ENCODE measurements at regions not wholly inside any gene's neighbourhood (a gene's known extent, or its start where the extent isn't known, plus 50 kb on each side); places are given as distances from the start of the nearest gene placed in this dataset.

DNA sequence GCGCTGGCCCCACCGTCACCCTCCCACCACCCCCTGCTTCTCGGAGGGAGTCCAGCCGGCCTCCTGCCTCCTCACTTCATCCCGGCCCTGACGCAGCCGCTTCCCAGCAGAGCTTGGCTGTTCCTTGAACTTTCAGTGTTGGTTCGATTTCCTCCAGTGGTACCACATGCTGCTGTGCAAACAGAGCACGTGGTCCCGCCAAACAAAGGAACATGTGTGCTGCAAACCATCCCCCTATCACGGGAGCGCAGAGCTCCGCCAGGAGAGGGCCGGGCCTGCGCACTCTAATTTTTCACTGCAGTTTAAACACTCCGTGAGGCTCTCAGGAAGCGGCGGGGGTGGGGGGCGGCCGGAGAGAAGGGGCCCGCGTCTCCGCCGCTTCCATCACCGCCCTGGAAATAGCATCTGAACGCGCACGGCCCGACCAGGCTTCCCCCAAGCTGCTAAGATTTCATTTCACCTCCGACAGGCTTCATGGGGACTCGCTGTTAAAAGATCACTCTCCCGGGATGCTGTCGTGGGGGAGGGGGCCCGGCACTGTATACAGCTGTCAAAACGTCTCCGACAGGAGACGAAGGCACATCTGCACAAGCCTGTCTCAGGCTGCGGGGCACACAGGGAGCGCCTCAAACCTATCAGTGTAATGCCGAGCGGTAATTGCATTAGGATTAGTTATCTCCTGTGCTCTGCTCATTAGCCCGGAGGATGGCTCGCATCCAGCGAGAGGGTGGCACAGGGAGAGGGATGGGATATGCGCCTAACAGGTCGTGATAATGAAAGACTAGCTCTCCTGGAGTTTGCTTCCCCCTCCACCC is 269.9 kb upstream of the SORL1-AS1 start:
- no peaks in the 10 kb centered on the region for H3K36me3 ChIP-seq (ENCODE audit: control insufficient read depth in 3 of 3, insufficient read depth in 3 of 3, low read length in 3 of 3)
- peak overlapping the region in 2 of 3 donors; percentile 47 to 76 for H3K9ac ChIP-seq (ENCODE audit: low read depth in 1 of 3, low read length in 3 of 3)
- no peaks in the 10 kb centered on the region for H3K9me3 ChIP-seq (ENCODE audit: control insufficient read depth in 3 of 3, low read length in 3 of 3)
- H3K4me3 ChIP-seq (ENCODE audit: low read length in 3 of 3) = peak overlapping the region; percentile 60 to 67 (median 63)
- peak overlapping the region; percentile 60 for H3K27ac ChIP-seq (ENCODE audit: low read depth, low read length)
- H3K4me1 ChIP-seq (ENCODE audit: control insufficient read depth in 3 of 3, insufficient read depth in 3 of 3, low read length in 3 of 3) = peaks cover 8 to 9% (median 8%) of the 10 kb centered on the region in 3 donors
- no peaks in the 10 kb centered on the region for H3K27me3 ChIP-seq (ENCODE audit: control insufficient read depth in 3 of 3, insufficient read depth in 3 of 3, low read length in 3 of 3)

- H3K27ac ChIP-seq (ENCODE audit: low read depth, low read length) = no peak overlapping the region
- no peaks in the 10 kb centered on the region for H3K9me3 ChIP-seq (ENCODE audit: control insufficient read depth in 3 of 3, low read length in 3 of 3)
Observed at GRCh38 chr11:121721961-121722360, 269.2 kb upstream of the SORL1-AS1 start.

GRCh38 chr11:121721448-121721847 is 268.7 kb upstream of the SORL1-AS1 start:
- Histone ChIP-seq H3K27ac (ENCODE audit: low read depth, low read length) (no peak overlapping the region), H3K9ac (ENCODE audit: low read depth in 1 of 3, low read length in 3 of 3) (no peak overlapping the region), H3K27me3 (ENCODE audit: control insufficient read depth in 3 of 3, insufficient read depth in 3 of 3, low read length in 3 of 3) (no peaks in the 10 kb centered on the region), H3K4me1 (ENCODE audit: control insufficient read depth in 3 of 3, insufficient read depth in 3 of 3, low read length in 3 of 3) (peaks cover 8 to 9% (median 8%) of the 10 kb centered on the region in 3 donors), H3K9me3 (ENCODE audit: control insufficient read depth in 3 of 3, low read length in 3 of 3) (no peaks in the 10 kb centered on the region), H3K36me3 (ENCODE audit: control insufficient read depth in 3 of 3, insufficient read depth in 3 of 3, low read length in 3 of 3) (no peaks in the 10 kb centered on the region), H3K4me3 (ENCODE audit: low read length in 3 of 3) (no peak overlapping the region)

More at GRCh38 chr11:121721961-121722360, 269.2 kb upstream of the SORL1-AS1 start:
- peak overlapping the region in 1 of 3 donors; percentile 76 for H3K9ac ChIP-seq (ENCODE audit: low read depth in 1 of 3, low read length in 3 of 3)
- H3K36me3 ChIP-seq (ENCODE audit: control insufficient read depth in 3 of 3, insufficient read depth in 3 of 3, low read length in 3 of 3) = no peaks in the 10 kb centered on the region
- no peaks in the 10 kb centered on the region for H3K27me3 ChIP-seq (ENCODE audit: control insufficient read depth in 3 of 3, insufficient read depth in 3 of 3, low read length in 3 of 3)
- peaks cover 8 to 9% (median 8%) of the 10 kb centered on the region in 3 donors for H3K4me1 ChIP-seq (ENCODE audit: control insufficient read depth in 3 of 3, insufficient read depth in 3 of 3, low read length in 3 of 3)
- peak overlapping the region; percentile 60 to 67 (median 63) for H3K4me3 ChIP-seq (ENCODE audit: low read length in 3 of 3)

- Histone ChIP-seq H3K27ac (ENCODE audit: low read depth, low read length) (no peak overlapping the region), H3K9ac (ENCODE audit: low read depth in 1 of 3, low read length in 3 of 3) (no peak overlapping the region), H3K4me1 (ENCODE audit: control insufficient read depth in 3 of 3, insufficient read depth in 3 of 3, low read length in 3 of 3) (peaks cover 0 to 4% (median 2%) of the 10 kb centered on the region in 3 donors), H3K9me3 (ENCODE audit: control insufficient read depth in 3 of 3, low read length in 3 of 3) (no peaks in the 10 kb centered on the region), H3K4me3 (ENCODE audit: low read length in 3 of 3) (no peak overlapping the region), H3K27me3 (ENCODE audit: control insufficient read depth in 3 of 3, insufficient read depth in 3 of 3, low read length in 3 of 3) (no peaks in the 10 kb centered on the region), H3K36me3 (ENCODE audit: control insufficient read depth in 3 of 3, insufficient read depth in 3 of 3, low read length in 3 of 3) (no peaks in the 10 kb centered on the region)
Observed at GRCh38 chr11:121717296-121717695, 264.5 kb upstream of the SORL1-AS1 start.

- Histone ChIP-seq H3K27ac (ENCODE audit: low read depth, low read length) (no peak overlapping the region), H3K4me1 (ENCODE audit: control insufficient read depth in 3 of 3, insufficient read depth in 3 of 3, low read length in 3 of 3) (no peaks in the 10 kb centered on the region), H3K36me3 (ENCODE audit: control insufficient read depth in 3 of 3, insufficient read depth in 3 of 3, low read length in 3 of 3) (no peaks in the 10 kb centered on the region), H3K9me3 (ENCODE audit: control insufficient read depth in 3 of 3, low read length in 3 of 3) (no peaks in the 10 kb centered on the region), H3K9ac (ENCODE audit: low read depth in 1 of 3, low read length in 3 of 3) (no peak overlapping the region), H3K27me3 (ENCODE audit: control insufficient read depth in 3 of 3, insufficient read depth in 3 of 3, low read length in 3 of 3) (no peaks in the 10 kb centered on the region), H3K4me3 (ENCODE audit: low read length in 3 of 3) (no peak overlapping the region)
Observed at GRCh38 chr11:121716060-121716459, 263.3 kb upstream of the SORL1-AS1 start.

DNA sequence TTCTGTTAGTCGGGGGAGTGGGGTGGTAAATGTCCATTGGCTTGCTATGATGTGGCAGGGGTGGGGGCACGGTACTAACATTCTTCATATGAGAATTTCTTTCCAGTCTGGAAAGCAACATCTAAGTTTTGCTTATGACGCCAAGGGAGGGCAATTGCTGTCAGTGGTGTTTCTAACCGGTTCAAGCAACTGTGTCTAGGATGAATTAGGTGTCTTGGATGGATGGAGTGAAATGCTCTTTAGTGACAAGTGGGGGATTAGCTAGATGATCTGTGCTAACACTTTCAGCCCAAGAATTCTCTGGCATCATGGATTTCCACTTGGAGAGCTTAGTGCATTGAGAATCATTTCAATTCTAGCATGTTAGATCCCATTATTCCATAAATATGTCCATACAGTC is 262.6 kb upstream of the SORL1-AS1 start:
- H3K27me3 ChIP-seq (ENCODE audit: control insufficient read depth in 3 of 3, insufficient read depth in 3 of 3, low read length in 3 of 3) = no peaks in the 10 kb centered on the region
- no peaks in the 10 kb centered on the region for H3K36me3 ChIP-seq (ENCODE audit: control insufficient read depth in 3 of 3, insufficient read depth in 3 of 3, low read length in 3 of 3)
- H3K4me3 ChIP-seq (ENCODE audit: low read length in 3 of 3) = no peak overlapping the region
- H3K4me1 ChIP-seq (ENCODE audit: control insufficient read depth in 3 of 3, insufficient read depth in 3 of 3, low read length in 3 of 3) = no peaks in the 10 kb centered on the region
- H3K9me3 ChIP-seq (ENCODE audit: control insufficient read depth in 3 of 3, low read length in 3 of 3) = no peaks in the 10 kb centered on the region
- no peak overlapping the region for H3K27ac ChIP-seq (ENCODE audit: low read depth, low read length)
- no peak overlapping the region for H3K9ac ChIP-seq (ENCODE audit: low read depth in 1 of 3, low read length in 3 of 3)

DNA sequence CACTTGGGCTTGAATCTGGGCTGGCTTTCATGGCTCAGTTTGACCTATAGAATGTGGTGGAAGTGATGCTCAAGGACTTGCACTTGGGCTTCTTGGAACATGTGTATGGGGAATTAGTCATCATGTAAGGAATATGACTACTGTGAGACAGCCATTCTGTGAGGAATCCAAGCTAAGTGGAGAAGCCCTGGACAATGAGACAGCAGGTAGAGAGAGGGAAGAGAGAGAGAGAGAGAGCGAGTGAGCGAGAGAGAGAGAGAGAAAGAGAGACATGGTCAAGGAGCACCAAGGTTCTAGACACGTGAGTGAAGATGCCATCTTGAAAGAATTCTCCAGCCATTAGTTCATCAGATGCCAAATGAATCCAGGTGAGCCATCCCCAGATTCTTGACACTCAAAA is 261.6 kb upstream of the SORL1-AS1 start:
- H3K27me3 ChIP-seq (ENCODE audit: control insufficient read depth in 3 of 3, insufficient read depth in 3 of 3, low read length in 3 of 3) = no peaks in the 10 kb centered on the region
- no peaks in the 10 kb centered on the region for H3K4me1 ChIP-seq (ENCODE audit: control insufficient read depth in 3 of 3, insufficient read depth in 3 of 3, low read length in 3 of 3)
- H3K9me3 ChIP-seq (ENCODE audit: control insufficient read depth in 3 of 3, low read length in 3 of 3) = no peaks in the 10 kb centered on the region
- no peaks in the 10 kb centered on the region for H3K36me3 ChIP-seq (ENCODE audit: control insufficient read depth in 3 of 3, insufficient read depth in 3 of 3, low read length in 3 of 3)
- no peak overlapping the region for H3K27ac ChIP-seq (ENCODE audit: low read depth, low read length)
- no peak overlapping the region for H3K9ac ChIP-seq (ENCODE audit: low read depth in 1 of 3, low read length in 3 of 3)
- H3K4me3 ChIP-seq (ENCODE audit: low read length in 3 of 3) = no peak overlapping the region

DNA sequence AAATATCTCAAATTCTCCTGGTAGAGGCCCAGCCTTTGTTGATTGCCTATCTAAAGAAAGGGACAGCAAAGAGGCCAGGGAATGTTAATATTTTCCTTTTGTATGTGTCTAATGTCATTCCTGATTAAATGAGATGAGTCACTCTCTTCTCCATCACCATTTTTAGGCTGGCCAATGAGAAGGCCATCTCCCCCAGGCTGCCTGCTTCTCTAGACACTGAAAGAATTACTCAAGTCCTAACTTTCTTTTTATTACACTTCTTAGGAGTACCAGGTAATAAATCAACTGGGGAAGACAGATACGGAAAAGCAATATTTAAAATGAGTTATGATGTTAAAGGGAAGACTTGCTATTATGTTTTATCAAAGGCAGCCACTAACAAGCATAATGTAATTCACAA is 259.2 kb upstream of the SORL1-AS1 start:
- no peaks in the 10 kb centered on the region for H3K4me1 ChIP-seq (ENCODE audit: control insufficient read depth in 3 of 3, insufficient read depth in 3 of 3, low read length in 3 of 3)

DNA sequence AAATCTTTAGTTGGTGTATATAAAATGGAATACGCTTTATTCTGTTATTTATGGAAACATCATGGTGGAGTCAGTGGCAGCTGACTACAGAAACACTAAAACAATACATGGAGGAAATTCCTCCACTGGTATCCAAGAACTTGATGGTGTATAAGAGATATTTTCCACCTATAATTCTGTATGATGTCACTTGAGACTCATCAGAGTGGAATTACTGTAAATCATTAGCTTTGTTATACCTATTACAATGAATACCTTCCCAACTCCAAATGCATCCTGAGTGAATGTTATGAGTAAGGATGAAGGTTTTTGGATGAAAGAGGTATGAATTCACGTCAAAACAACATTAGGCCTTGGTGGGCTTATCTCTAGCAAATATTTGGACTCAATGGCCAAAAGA is 258.5 kb upstream of the SORL1-AS1 start:
- Histone ChIP-seq H3K36me3 (ENCODE audit: control insufficient read depth in 3 of 3, insufficient read depth in 3 of 3, low read length in 3 of 3) (no peaks in the 10 kb centered on the region), H3K27me3 (ENCODE audit: control insufficient read depth in 3 of 3, insufficient read depth in 3 of 3, low read length in 3 of 3) (no peaks in the 10 kb centered on the region), H3K9ac (ENCODE audit: low read depth in 1 of 3, low read length in 3 of 3) (no peak overlapping the region), H3K27ac (ENCODE audit: low read depth, low read length) (no peak overlapping the region), H3K4me1 (ENCODE audit: control insufficient read depth in 3 of 3, insufficient read depth in 3 of 3, low read length in 3 of 3) (no peaks in the 10 kb centered on the region), H3K4me3 (ENCODE audit: low read length in 3 of 3) (no peak overlapping the region), H3K9me3 (ENCODE audit: control insufficient read depth in 3 of 3, low read length in 3 of 3) (no peaks in the 10 kb centered on the region)

More for the DNA sequence above, 259.2 kb upstream of the SORL1-AS1 start:
- no peak overlapping the region for H3K27ac ChIP-seq (ENCODE audit: low read depth, low read length)
- no peaks in the 10 kb centered on the region for H3K36me3 ChIP-seq (ENCODE audit: control insufficient read depth in 3 of 3, insufficient read depth in 3 of 3, low read length in 3 of 3)
- H3K9ac ChIP-seq (ENCODE audit: low read depth in 1 of 3, low read length in 3 of 3) = no peak overlapping the region
- H3K4me3 ChIP-seq (ENCODE audit: low read length in 3 of 3) = no peak overlapping the region
- no peaks in the 10 kb centered on the region for H3K27me3 ChIP-seq (ENCODE audit: control insufficient read depth in 3 of 3, insufficient read depth in 3 of 3, low read length in 3 of 3)
- no peaks in the 10 kb centered on the region for H3K9me3 ChIP-seq (ENCODE audit: control insufficient read depth in 3 of 3, low read length in 3 of 3)

- Histone ChIP-seq H3K9me3 (ENCODE audit: control insufficient read depth in 3 of 3, low read length in 3 of 3) (no peaks in the 10 kb centered on the region), H3K27ac (ENCODE audit: low read depth, low read length) (no peak overlapping the region), H3K27me3 (ENCODE audit: control insufficient read depth in 3 of 3, insufficient read depth in 3 of 3, low read length in 3 of 3) (peaks cover 0 to 2% (median 0%) of the 10 kb centered on the region in 3 donors), H3K9ac (ENCODE audit: low read depth in 1 of 3, low read length in 3 of 3) (no peak overlapping the region), H3K4me1 (ENCODE audit: control insufficient read depth in 3 of 3, insufficient read depth in 3 of 3, low read length in 3 of 3) (no peaks in the 10 kb centered on the region), H3K4me3 (ENCODE audit: low read length in 3 of 3) (no peak overlapping the region), H3K36me3 (ENCODE audit: control insufficient read depth in 3 of 3, insufficient read depth in 3 of 3, low read length in 3 of 3) (no peaks in the 10 kb centered on the region)
Observed at GRCh38 chr11:121706884-121707420, 254.2 kb upstream of the SORL1-AS1 start.

Data from skeletal muscle tissue (tissue), 3 donors.